ENCODE measurements at regions not wholly inside any gene's neighbourhood (a gene's known extent, or its start where the extent isn't known, plus 50 kb on each side); places are given as distances from the start of the nearest gene placed in this dataset.

- intact Hi-C loops (cut with DNase I; ENCODE audit: low total_unique reads) (no loop called here), in situ Hi-C loops (cut with MboI; ENCODE audit: low pct_ligation_motif_present in 1 of 4, low pct_unique_long_range_greater_than_20kb in 1 of 4, low sequenced_read_pairs in 3 of 4) (no loop called here)
- Histone ChIP-seq H3K4me1 (no peaks in the 10 kb centered on the region), H3K4me3 (no peak overlapping the region), H3K27ac (no peak overlapping the region), H3K36me3 (no peaks in the 10 kb centered on the region), H3K27me3 (no peaks in the 10 kb centered on the region), H3K9me3 (peaks cover 0 to 5% of the 10 kb centered on the region in 2 donors)
- no peak for DNase-seq
- no peak for TF ChIP-seq CTCF (IDR thresholded peaks at IDR 0.05)
- no peak for TF ChIP-seq POLR2AphosphoS5 (IDR thresholded peaks at IDR 0.05)
- no peak for TF ChIP-seq POLR2A (IDR thresholded peaks at IDR 0.05)
- no peak for TF ChIP-seq EP300 (IDR thresholded peaks at IDR 0.05; ENCODE audit: low read depth)
- WGBS, 2 donors (ENCODE audit: low coverage in 1 of 2) = 45 to 53% methylated on average over 2 to 9 of the region's 9 CpGs
These were observed 111.7 kb upstream of the BOD1 start for GRCh38 chr5:173727839-173728778.

GRCh38 chr5:173729079-173729765, 112.8 kb upstream of the BOD1 start:
- Histone ChIP-seq H3K4me1 (no peaks in the 10 kb centered on the region), H3K36me3 (no peaks in the 10 kb centered on the region), H3K27ac (no peak overlapping the region), H3K9me3 (peaks cover 0 to 5% of the 10 kb centered on the region in 2 donors), H3K4me3 (no peak overlapping the region), H3K27me3 (no peaks in the 10 kb centered on the region)
- DNase-seq = no peak
- no peak for TF ChIP-seq CTCF (IDR thresholded peaks at IDR 0.05)
- TF ChIP-seq POLR2AphosphoS5 (IDR thresholded peaks at IDR 0.05) = no peak
- no peak for TF ChIP-seq EP300 (IDR thresholded peaks at IDR 0.05; ENCODE audit: low read depth)
- TF ChIP-seq POLR2A (IDR thresholded peaks at IDR 0.05) = no peak
- in situ Hi-C loops (cut with MboI; ENCODE audit: low pct_ligation_motif_present in 1 of 4, low pct_unique_long_range_greater_than_20kb in 1 of 4, low sequenced_read_pairs in 3 of 4) = no loop called here
- intact Hi-C loops (cut with DNase I; ENCODE audit: low total_unique reads) = no loop called here
- 64 to 100% methylated on average over 1 to 10 of the region's 10 CpGs for WGBS, 2 donors (ENCODE audit: low coverage in 1 of 2)

GRCh38 chr5:173730632-173731298, 114.3 kb upstream of the BOD1 start:
- H3K27ac ChIP-seq = no peak overlapping the region
- H3K36me3 ChIP-seq = no peaks in the 10 kb centered on the region
- intact Hi-C loops (cut with DNase I; ENCODE audit: low total_unique reads) = no loop called here
- H3K4me3 ChIP-seq = no peak overlapping the region
- DNase-seq = no peak
- H3K27me3 ChIP-seq = no peaks in the 10 kb centered on the region
- in situ Hi-C loops (cut with MboI; ENCODE audit: low pct_ligation_motif_present in 1 of 4, low pct_unique_long_range_greater_than_20kb in 1 of 4, low sequenced_read_pairs in 3 of 4) = no loop called here
- no peaks in the 10 kb centered on the region for H3K4me1 ChIP-seq
- TF ChIP-seq POLR2AphosphoS5 (IDR thresholded peaks at IDR 0.05) (no peak), CTCF (IDR thresholded peaks at IDR 0.05) (no peak), EP300 (IDR thresholded peaks at IDR 0.05; ENCODE audit: low read depth) (no peak), POLR2A (IDR thresholded peaks at IDR 0.05) (no peak)
- peaks cover 0 to 3% of the 10 kb centered on the region in 2 donors for H3K9me3 ChIP-seq
- WGBS, 2 donors (ENCODE audit: low coverage in 1 of 2) = 87 to 91% methylated on average over 4 to 14 of the region's 14 CpGs

- Histone ChIP-seq H3K4me3 (no peak overlapping the region), H3K36me3 (no peaks in the 10 kb centered on the region), H3K4me1 (peaks cover 0 to 7% (median 3%) of the 10 kb centered on the region in 4 donors), H3K9me3 (no peaks in the 10 kb centered on the region), H3K27me3 (no peaks in the 10 kb centered on the region), H3K27ac (no peak overlapping the region)
- WGBS, 2 donors (ENCODE audit: low coverage in 1 of 2) = 61 to 86% methylated on average over 4 to 5 of the region's 5 CpGs
- no peak for TF ChIP-seq POLR2A (IDR thresholded peaks at IDR 0.05)
- no peak for TF ChIP-seq POLR2AphosphoS5 (IDR thresholded peaks at IDR 0.05)
- no peak for TF ChIP-seq CTCF (IDR thresholded peaks at IDR 0.05)
- TF ChIP-seq EP300 (IDR thresholded peaks at IDR 0.05; ENCODE audit: low read depth) = no peak
- no peak for DNase-seq
- intact Hi-C loops (cut with DNase I; ENCODE audit: low total_unique reads) (no loop called here), in situ Hi-C loops (cut with MboI; ENCODE audit: low pct_ligation_motif_present in 1 of 4, low pct_unique_long_range_greater_than_20kb in 1 of 4, low sequenced_read_pairs in 3 of 4) (no loop called here)
These were observed 116.6 kb upstream of the BOD1 start for GRCh38 chr5:173733021-173733420.

Data from transverse colon (tissue), 4 donors.